C4-2B (cell line): ENCODE measurements at regions not wholly inside any gene's neighbourhood (a gene's known extent, or its start where the extent isn't known, plus 50 kb on each side); places are given as distances from the start of the nearest gene placed in this dataset.

Experiments used
- ZFX ChIP-seq: fragments of 450-650 bp; IDR thresholded peaks from 2 replicates; pipeline ENCODE4 v1.6.1; 2017
- TF ChIP-seq, protein P1 (sequence below): fragments of 450-650 bp; conservative IDR thresholded peaks from 2 replicates; pipeline ENCODE4 v1.5.1; 2017; ENCODE audit warnings: mild to moderate bottlenecking

DNA sequence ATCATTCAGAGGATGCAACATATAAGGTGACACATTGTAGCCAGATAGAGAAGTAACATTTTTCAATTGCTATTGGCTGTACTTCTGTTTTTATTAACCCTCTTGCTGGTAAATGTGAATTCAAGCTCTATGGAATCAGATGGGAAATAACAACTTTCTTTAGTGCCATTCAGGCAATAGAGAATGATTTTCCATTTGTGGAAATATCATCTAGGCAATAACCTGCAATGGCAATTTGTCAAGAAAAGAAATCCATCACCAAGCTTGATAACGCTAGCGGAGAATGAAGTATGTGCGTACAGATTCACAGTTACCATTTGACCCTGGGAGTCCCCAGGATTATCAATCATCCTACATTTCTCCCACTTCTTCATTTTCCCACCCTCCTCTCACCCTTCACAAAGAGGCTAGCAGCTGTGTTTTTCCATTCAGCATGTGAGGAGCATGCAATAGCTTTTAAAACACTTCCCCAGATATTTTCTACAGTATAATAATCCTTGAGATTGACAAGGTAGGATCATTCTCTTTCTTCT lies 569.7 kb upstream of the KLF12 start:
- TF ChIP-seq, protein P1, sequence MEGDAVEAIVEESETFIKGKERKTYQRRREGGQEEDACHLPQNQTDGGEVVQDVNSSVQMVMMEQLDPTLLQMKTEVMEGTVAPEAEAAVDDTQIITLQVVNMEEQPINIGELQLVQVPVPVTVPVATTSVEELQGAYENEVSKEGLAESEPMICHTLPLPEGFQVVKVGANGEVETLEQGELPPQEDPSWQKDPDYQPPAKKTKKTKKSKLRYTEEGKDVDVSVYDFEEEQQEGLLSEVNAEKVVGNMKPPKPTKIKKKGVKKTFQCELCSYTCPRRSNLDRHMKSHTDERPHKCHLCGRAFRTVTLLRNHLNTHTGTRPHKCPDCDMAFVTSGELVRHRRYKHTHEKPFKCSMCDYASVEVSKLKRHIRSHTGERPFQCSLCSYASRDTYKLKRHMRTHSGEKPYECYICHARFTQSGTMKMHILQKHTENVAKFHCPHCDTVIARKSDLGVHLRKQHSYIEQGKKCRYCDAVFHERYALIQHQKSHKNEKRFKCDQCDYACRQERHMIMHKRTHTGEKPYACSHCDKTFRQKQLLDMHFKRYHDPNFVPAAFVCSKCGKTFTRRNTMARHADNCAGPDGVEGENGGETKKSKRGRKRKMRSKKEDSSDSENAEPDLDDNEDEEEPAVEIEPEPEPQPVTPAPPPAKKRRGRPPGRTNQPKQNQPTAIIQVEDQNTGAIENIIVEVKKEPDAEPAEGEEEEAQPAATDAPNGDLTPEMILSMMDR: no peak
- no peak for TF ChIP-seq ZFX
